Upper lobe of left lung (tissue), 6 donors: ENCODE measurements at regions not wholly inside any gene's neighbourhood (a gene's known extent, or its start where the extent isn't known, plus 50 kb on each side); places are given as distances from the start of the nearest gene placed in this dataset.

ENCODE experiments used
- ATAC-seq, 2 donors: fragments of 200-7000 bp; cut with Tn5 transposase; one replicate each; pipeline ENCODE4 v1.9.1; 2022; ENCODE audit warnings: mild to moderate bottlenecking in 2 of 2, moderate library complexity in 2 of 2; ENCODE audit not compliant: low FRiP score in 2 of 2
- DNase-seq, 2 donors: peaks; one replicate each; pipeline ENCODE4 v3.0.0-alpha.2; 2019 to 2020
- H3K27ac ChIP-seq, 4 donors: fragments of 200-600 bp; sonication (generic); one replicate each; pipeline ENCODE4 v1.5.1; 2016 to 2019
- H3K27me3 ChIP-seq, 4 donors: fragments of 200-600 bp; sonication (generic); one replicate each; pipeline ENCODE4 v1.5.1; 2017 to 2019
- H3K36me3 ChIP-seq, 4 donors: fragments of 200-600 bp; sonication (generic); one replicate each; pipeline ENCODE4 v1.5.1; 2016 to 2019
- H3K4me1 ChIP-seq, 4 donors: fragments of 200-600 bp; sonication (generic); one replicate each; pipeline ENCODE4 v1.5.1; 2018 to 2019
- H3K4me3 ChIP-seq, 4 donors: fragments of 200-600 bp; sonication (generic); one replicate each; pipeline ENCODE4 v1.5.1; 2017 to 2019; ENCODE audit warnings: mild to moderate bottlenecking in 2 of 4, moderate library complexity in 1 of 4
- H3K9me3 ChIP-seq, 4 donors: fragments of 200-600 bp; sonication (generic); one replicate each; pipeline ENCODE4 v1.5.1; 2018 to 2019
- CTCF ChIP-seq, 6 experiments: fragments of 450-650 bp in 4 of 6; fragments of 200-600 bp in 2 of 6; sonication (generic) in 2 of 6; IDR thresholded peaks; one replicate each; pipeline ENCODE4 v1.5.1; 2016 to 2019; ENCODE audit warnings: antibody characterized with exemption in 6 of 6
- EP300 ChIP-seq, 4 donors: sonication (generic); formaldehyde crosslinking; IDR thresholded peaks; one replicate each; pipeline ENCODE4 v1.5.1; 2017; ENCODE audit warnings: antibody characterized with exemption in 4 of 4, control low read depth in 2 of 4
- POLR2A ChIP-seq, 4 donors: fragments of 450-650 bp; IDR thresholded peaks; one replicate each; pipeline ENCODE4 v1.5.1; 2016 to 2017; ENCODE audit warnings: antibody characterized with exemption in 4 of 4, mild to moderate bottlenecking in 2 of 4
- POLR2AphosphoS5 ChIP-seq, 2 donors: sonication (generic); formaldehyde crosslinking; IDR thresholded peaks; one replicate each; pipeline ENCODE4 v1.5.1; 2017; ENCODE audit warnings: antibody characterized with exemption in 2 of 2
- WGBS, 2 donors: methylation state at CpG; one replicate each; pipeline ENCODE4 v1.1.5; 2017 to 2018; 5-methylcytosine and 5-hydroxymethylcytosine counted together
- donor health status: DM: no; HTN: no; CAD: no; lungs with moderate emphysema.
- donor health status: DM: no; HTN: yes; CAD: no; lungs with severe emphysema.

GRCh38 chr2:17426743-17427142 lies 91.5 kb downstream of the RAD51AP2 start:
- H3K27me3 ChIP-seq, result no peaks in the 10 kb centered on the region
- H3K4me1 ChIP-seq, result no peaks in the 10 kb centered on the region
- no peak overlapping the region for H3K4me3 ChIP-seq
- DNase-seq (no peak), ATAC-seq (no peak)
- no peak overlapping the region for H3K27ac ChIP-seq
- TF ChIP-seq EP300 (IDR thresholded peaks at IDR 0.05), result no peak
- no peak for TF ChIP-seq CTCF (IDR thresholded peaks at IDR 0.05)
- no peak for TF ChIP-seq POLR2AphosphoS5 (IDR thresholded peaks at IDR 0.05)
- no peak for TF ChIP-seq POLR2A (IDR thresholded peaks at IDR 0.05)
- no peaks in the 10 kb centered on the region for H3K36me3 ChIP-seq
- 54 to 58% methylated on average over 1 of the region's 1 CpG for WGBS, 2 donors
- H3K9me3 ChIP-seq, result no peaks in the 10 kb centered on the region

DNA sequence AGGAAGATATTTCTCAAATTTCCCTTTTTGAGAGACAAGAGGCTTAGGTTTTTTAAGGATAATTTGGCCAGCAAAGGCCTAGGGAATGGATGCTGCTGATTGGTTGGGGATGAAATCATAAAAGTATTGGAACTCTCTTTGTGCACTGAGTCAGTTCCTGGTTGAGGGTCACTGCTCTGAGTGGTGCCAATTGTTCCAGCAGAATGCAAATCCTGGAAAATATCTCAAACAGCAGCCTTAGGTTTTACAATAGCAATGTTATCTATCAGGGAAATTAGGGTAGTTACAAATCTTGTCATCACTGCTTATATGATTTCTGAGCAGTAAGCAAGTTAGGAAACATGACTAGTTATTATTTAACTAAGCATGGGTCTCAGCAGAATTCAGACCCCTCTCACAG lies 96.2 kb downstream of the RAD51AP2 start:
- Histone ChIP-seq H3K9me3 (no peaks in the 10 kb centered on the region), H3K4me1 (no peaks in the 10 kb centered on the region), H3K27ac (no peak overlapping the region), H3K4me3 (no peak overlapping the region), H3K36me3 (no peaks in the 10 kb centered on the region), H3K27me3 (no peaks in the 10 kb centered on the region)
- TF ChIP-seq POLR2AphosphoS5 (IDR thresholded peaks at IDR 0.05) (no peak), CTCF (IDR thresholded peaks at IDR 0.05) (no peak), POLR2A (IDR thresholded peaks at IDR 0.05) (no peak)
- no peak for ATAC-seq
- DNase-seq, result no peak

DNA sequence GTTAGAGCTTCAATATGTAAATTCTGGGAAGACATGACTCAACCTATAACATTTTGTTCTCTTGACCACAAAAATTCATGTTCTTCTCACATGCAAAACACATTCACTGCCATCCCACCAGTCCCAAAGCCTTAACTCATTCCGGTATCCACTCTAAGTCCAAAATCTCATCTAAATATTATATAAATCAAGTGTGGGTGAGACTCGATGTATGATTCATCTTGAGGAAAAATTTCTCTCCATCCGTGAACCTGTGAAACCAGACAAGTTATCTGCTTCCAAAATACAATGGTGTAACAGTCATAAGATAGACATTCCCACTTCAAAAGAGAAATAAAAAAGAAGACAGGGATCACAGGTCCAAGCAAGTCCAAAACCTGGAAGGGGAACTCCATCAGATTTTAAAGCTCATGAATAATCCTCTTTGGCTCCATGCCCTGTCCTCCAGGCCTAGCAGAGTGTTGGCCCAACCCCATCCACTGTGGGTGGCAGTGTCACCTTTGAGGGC lies 101.3 kb downstream of the RAD51AP2 start:
- Histone ChIP-seq H3K4me3 (no peak overlapping the region), H3K4me1 (no peaks in the 10 kb centered on the region), H3K9me3 (no peaks in the 10 kb centered on the region), H3K27ac (no peak overlapping the region), H3K36me3 (no peaks in the 10 kb centered on the region), H3K27me3 (no peaks in the 10 kb centered on the region)
- WGBS, 2 donors, result 89 to 93% methylated on average over 3 of the region's 3 CpGs
- TF ChIP-seq EP300 (IDR thresholded peaks at IDR 0.05) (no peak), POLR2AphosphoS5 (IDR thresholded peaks at IDR 0.05) (no peak), CTCF (IDR thresholded peaks at IDR 0.05) (no peak), POLR2A (IDR thresholded peaks at IDR 0.05) (no peak)
- DNase-seq (no peak), ATAC-seq (no peak)

- Histone ChIP-seq H3K36me3 (no peaks in the 10 kb centered on the region), H3K4me3 (no peak overlapping the region), H3K27ac (no peak overlapping the region), H3K4me1 (no peaks in the 10 kb centered on the region), H3K27me3 (no peaks in the 10 kb centered on the region), H3K9me3 (no peaks in the 10 kb centered on the region)
- DNase-seq (no peak), ATAC-seq (no peak)
- TF ChIP-seq POLR2A (IDR thresholded peaks at IDR 0.05) (no peak), POLR2AphosphoS5 (IDR thresholded peaks at IDR 0.05) (no peak), EP300 (IDR thresholded peaks at IDR 0.05) (no peak)
- WGBS, 2 donors, result 57 to 65% methylated on average over 1 of the region's 1 CpG
Measured at GRCh38 chr2:17413036-17413435, 105.2 kb downstream of the RAD51AP2 start.

GRCh38 chr2:17401096-17401495 lies 117.1 kb downstream of the RAD51AP2 start:
- DNase-seq (no peak), ATAC-seq (no peak)
- no peak overlapping the region for H3K27ac ChIP-seq
- no peak for TF ChIP-seq EP300 (IDR thresholded peaks at IDR 0.05)
- H3K9me3 ChIP-seq, result no peaks in the 10 kb centered on the region
- H3K36me3 ChIP-seq, result no peaks in the 10 kb centered on the region
- no peaks in the 10 kb centered on the region for H3K27me3 ChIP-seq
- WGBS, 2 donors, result 23 to 29% methylated on average over 1 of the region's 1 CpG
- no peak overlapping the region for H3K4me3 ChIP-seq
- no peaks in the 10 kb centered on the region for H3K4me1 ChIP-seq

GRCh38 chr2:17398770-17399169 lies 119.5 kb downstream of the RAD51AP2 start:
- Histone ChIP-seq H3K27me3 (no peaks in the 10 kb centered on the region), H3K9me3 (no peaks in the 10 kb centered on the region), H3K4me1 (no peaks in the 10 kb centered on the region), H3K27ac (no peak overlapping the region), H3K36me3 (no peaks in the 10 kb centered on the region), H3K4me3 (no peak overlapping the region)
- DNase-seq (no peak), ATAC-seq (no peak)
- TF ChIP-seq EP300 (IDR thresholded peaks at IDR 0.05) (no peak), CTCF (IDR thresholded peaks at IDR 0.05) (no peak), POLR2AphosphoS5 (IDR thresholded peaks at IDR 0.05) (no peak), POLR2A (IDR thresholded peaks at IDR 0.05) (no peak)
- 95 to 97% methylated on average over 2 of the region's 2 CpGs for WGBS, 2 donors
